Heart right ventricle (tissue), 16 donors: ENCODE measurements at regions not wholly inside any gene's neighbourhood (a gene's known extent, or its start where the extent isn't known, plus 50 kb on each side); places are given as distances from the start of the nearest gene placed in this dataset.

Source experiments
- ATAC-seq, 8 donors: fragments of 200-7000 bp; cut with Tn5 transposase; one replicate each; pipeline ENCODE4 v1.9.1; 2020; ENCODE audit warnings: mild to moderate bottlenecking in 8 of 8, moderate library complexity in 8 of 8, moderate number of reproducible peaks in 1 of 8
- DNase-seq, 2 donors: peaks; one replicate each; pipeline ENCODE4 v3.0.0-alpha.2; 2020
- H3K27ac ChIP-seq, 10 donors: fragments of 200-600 bp; sonication (generic) in 2 of 10; one replicate each; pipeline versions ENCODE4 v1.5.0 to v1.8.0; 2020 to 2022; ENCODE audit warnings: mild to moderate bottlenecking in 3 of 10
- H3K27me3 ChIP-seq, 7 donors: fragments of 200-600 bp; one replicate each; pipeline ENCODE4 v1.8.0; 2021 to 2022; ENCODE audit warnings: mild to moderate bottlenecking in 2 of 7
- H3K36me3 ChIP-seq, 9 donors: fragments of 200-600 bp; sonication (generic) in 1 of 9; one replicate each; pipeline versions ENCODE4 v1.5.0 to v1.8.0; 2020 to 2022; ENCODE audit warnings: mild to moderate bottlenecking in 2 of 9
- H3K4me1 ChIP-seq, 9 donors: fragments of 200-600 bp; sonication (generic) in 1 of 9; one replicate each; pipeline versions ENCODE4 v1.5.0 to v1.8.0; 2020 to 2022; ENCODE audit warnings: mild to moderate bottlenecking in 4 of 9
- H3K4me3 ChIP-seq, 10 donors: fragments of 200-600 bp; sonication (generic) in 2 of 10; one replicate each; pipeline versions ENCODE4 v1.5.0 to v1.8.0; 2020 to 2022; ENCODE audit warnings: mild to moderate bottlenecking in 7 of 10, moderate library complexity in 2 of 10
- H3K9me3 ChIP-seq, 11 donors: fragments of 200-600 bp in 10 of 11; sonication (generic) in 2 of 11; one replicate each; pipeline versions ENCODE4 v1.5.0 to v1.8.0; 2013 to 2022; ENCODE audit warnings: mild to moderate bottlenecking in 2 of 11, control low read depth in 1 of 11, moderate library complexity in 1 of 11
- WGBS, 2 donors: extraction: QIAGEN DNeasy Blood & Tissue Kit; methylation state at CpG; one replicate each; pipeline ENCODE4 v1.1.7; 2013; ENCODE audit warnings: inconsistent platforms in 1 of 2; 5-methylcytosine and 5-hydroxymethylcytosine counted together
- intact Hi-C, 10 donors: fragments of 100-400 bp; cut with DNase I; formaldehyde crosslinking; loops; one replicate each; pipeline versions ENCODE4 v1.11.1 to v1.14.2; 2022
- TF ChIP-seq, protein P1 (sequence below), 9 donors: fragments of 200-600 bp; sonication (generic) in 2 of 9; IDR thresholded peaks; one replicate each; pipeline versions ENCODE4 v1.5.0 to v1.8.0; 2021 to 2022; ENCODE audit warnings: antibody characterized with exemption in 9 of 9, mild to moderate bottlenecking in 5 of 9, moderate library complexity in 1 of 9
- donor health status: Arrhythmogenic right ventricular cardiomyopathy.
- donor health status: ischemic (EF 13 %, LVEDD 7.1; RV severe dilation, severe dysfunction).
- donor health status: healthy with polysubstance abuse.
- donor health status: DM: no; HTN: yes; CAD: no.
- donor health status: DM: no; HTN: no; CAD: no.
- donor health status: ischemic (EF 25% LVEDD 6.9; RV normal size, moderate dysfunction).
- donor health status: ischemic (EF 25% LVEDD 5.7; RV mildly dilated, moderate dysfunction).
- donor health status: healthy.
- donor health status: DM: yes; HTN: yes; CAD: no.
- donor health status: Ischemic cardiomyopathy.
- donor health status: ischemic (EF 35%, LVEDD 5.7; RV mildly dilated, moderate dysfunction).
- donor health status: nonischemic (EF 11% LVEDD 7.7; RV severe dilation, severe dysfunction).
- donor health status: DM: yes; HTN: yes; CAD: no.
- donor health status: PGD.
- donor health status: ischemic (EF 29% LVEDD 5.4; RV normal size, mild dysfunction).
- donor health status: nonischemic (EF 23%, LVEDD 6.1; RV moderate dilation, normal function).

DNA sequence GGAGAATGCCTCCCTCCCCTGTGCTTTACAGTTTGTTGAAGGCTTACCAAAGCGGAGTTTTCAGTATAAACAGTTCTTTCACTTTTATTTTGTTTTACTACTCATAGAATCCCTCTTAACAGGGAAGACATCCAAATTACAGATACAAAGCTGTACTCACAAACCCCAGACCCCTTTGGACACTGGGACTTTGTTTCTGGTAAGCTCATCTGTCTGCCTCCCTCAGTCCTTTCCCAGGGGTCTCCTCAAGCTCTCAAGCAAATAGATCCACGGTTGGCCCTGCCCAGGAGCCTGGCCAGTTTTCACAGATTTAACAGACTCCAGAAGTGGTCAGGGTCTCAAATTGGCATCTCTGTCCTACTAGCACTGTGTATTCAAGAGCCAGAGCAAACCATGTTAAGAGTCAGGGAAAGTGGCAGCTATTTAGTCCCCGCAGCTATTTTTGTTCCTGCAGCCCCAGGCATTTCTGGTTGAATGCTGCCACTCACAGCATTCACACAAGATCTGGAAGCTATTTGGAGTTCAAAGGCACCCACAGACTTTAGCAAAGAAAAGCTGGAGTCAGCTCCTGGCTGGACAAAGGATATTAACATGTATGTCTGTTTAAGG, 54.2 kb downstream of the TMEM100 start:
- WGBS, 2 donors, result 49 to 57% methylated on average over 3 of the region's 3 CpGs
- peak in 1 of 8 donors; percentile 39 for ATAC-seq
- Histone ChIP-seq H3K4me1 (peaks cover 0 to 30% (median 0%) of the 10 kb centered on the region in 9 donors), H3K9me3 (no peaks in the 10 kb centered on the region), H3K27ac (peak overlapping the region in 1 of 10 donors; percentile 15), H3K36me3 (no peaks in the 10 kb centered on the region), H3K27me3 (peaks cover 0 to 20% (median 0%) of the 10 kb centered on the region in 7 donors), H3K4me3 (no peak overlapping the region)
- TF ChIP-seq, protein P1, sequence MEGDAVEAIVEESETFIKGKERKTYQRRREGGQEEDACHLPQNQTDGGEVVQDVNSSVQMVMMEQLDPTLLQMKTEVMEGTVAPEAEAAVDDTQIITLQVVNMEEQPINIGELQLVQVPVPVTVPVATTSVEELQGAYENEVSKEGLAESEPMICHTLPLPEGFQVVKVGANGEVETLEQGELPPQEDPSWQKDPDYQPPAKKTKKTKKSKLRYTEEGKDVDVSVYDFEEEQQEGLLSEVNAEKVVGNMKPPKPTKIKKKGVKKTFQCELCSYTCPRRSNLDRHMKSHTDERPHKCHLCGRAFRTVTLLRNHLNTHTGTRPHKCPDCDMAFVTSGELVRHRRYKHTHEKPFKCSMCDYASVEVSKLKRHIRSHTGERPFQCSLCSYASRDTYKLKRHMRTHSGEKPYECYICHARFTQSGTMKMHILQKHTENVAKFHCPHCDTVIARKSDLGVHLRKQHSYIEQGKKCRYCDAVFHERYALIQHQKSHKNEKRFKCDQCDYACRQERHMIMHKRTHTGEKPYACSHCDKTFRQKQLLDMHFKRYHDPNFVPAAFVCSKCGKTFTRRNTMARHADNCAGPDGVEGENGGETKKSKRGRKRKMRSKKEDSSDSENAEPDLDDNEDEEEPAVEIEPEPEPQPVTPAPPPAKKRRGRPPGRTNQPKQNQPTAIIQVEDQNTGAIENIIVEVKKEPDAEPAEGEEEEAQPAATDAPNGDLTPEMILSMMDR (IDR thresholded peaks at IDR 0.05), result no peak
- intact Hi-C loops, result no loop called here
- no peak for DNase-seq

DNA sequence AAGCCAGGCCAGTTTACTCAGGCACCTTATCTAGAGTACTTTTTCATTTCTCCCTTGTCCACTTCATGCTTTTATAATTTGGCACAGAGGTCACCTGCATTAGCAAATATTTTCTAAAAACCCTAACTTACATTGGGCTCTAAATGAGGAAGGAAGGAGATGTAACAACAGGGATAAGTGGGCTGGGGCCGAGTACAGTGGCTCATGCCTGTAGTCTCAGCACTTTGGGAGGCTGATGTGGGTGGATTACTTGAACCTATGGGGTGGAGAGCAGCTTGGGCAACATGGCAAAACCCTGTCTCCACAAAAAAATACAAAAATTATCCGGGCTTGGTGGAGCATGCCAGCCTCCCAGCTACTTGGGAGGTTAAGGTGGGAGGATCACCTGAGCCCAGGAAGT, 55.9 kb downstream of the TMEM100 start:
- intact Hi-C loops, result no loop called here
- TF ChIP-seq, protein P1 (IDR thresholded peaks at IDR 0.05), result no peak
- ATAC-seq (no peak), DNase-seq (no peak)
- Histone ChIP-seq H3K4me1 (peaks cover 0 to 15% (median 0%) of the 10 kb centered on the region in 9 donors), H3K27ac (no peak overlapping the region), H3K27me3 (peaks cover 0 to 11% (median 0%) of the 10 kb centered on the region in 7 donors), H3K4me3 (no peak overlapping the region), H3K36me3 (no peaks in the 10 kb centered on the region), H3K9me3 (no peaks in the 10 kb centered on the region)
- WGBS, 2 donors, result 73 to 84% methylated on average over 2 of the region's 2 CpGs

- Histone ChIP-seq H3K27ac (no peak overlapping the region), H3K4me1 (peaks cover 0 to 36% (median 4%) of the 10 kb centered on the region in 9 donors), H3K36me3 (no peaks in the 10 kb centered on the region), H3K4me3 (no peak overlapping the region), H3K27me3 (peaks cover 0 to 6% (median 0%) of the 10 kb centered on the region in 7 donors), H3K9me3 (no peaks in the 10 kb centered on the region)
- TF ChIP-seq, protein P1 (IDR thresholded peaks at IDR 0.05), result no peak
- WGBS, 2 donors, result 81 to 90% methylated on average over 3 of the region's 3 CpGs
- DNase-seq (no peak), ATAC-seq (peak in 1 of 8 donors; percentile 44)
- intact Hi-C loops, result no loop called here
Observed at GRCh38 chr17:55664287-55664686, 58.4 kb downstream of the TMEM100 start.

- H3K27ac ChIP-seq, result no peak overlapping the region
- H3K36me3 ChIP-seq, result no peaks in the 10 kb centered on the region
- intact Hi-C loops, result no loop called here
- ATAC-seq (no peak), DNase-seq (no peak)
- peaks cover 0 to 10% (median 0%) of the 10 kb centered on the region in 7 donors for H3K27me3 ChIP-seq
- no peak overlapping the region for H3K4me3 ChIP-seq
- H3K4me1 ChIP-seq, result peaks cover 0 to 37% (median 3%) of the 10 kb centered on the region in 9 donors
- TF ChIP-seq, protein P1 (IDR thresholded peaks at IDR 0.05), result no peak
- no peaks in the 10 kb centered on the region for H3K9me3 ChIP-seq
Observed at GRCh38 chr17:55663400-55663799, 59.3 kb downstream of the TMEM100 start.
